Body of pancreas (tissue), 4 donors: ENCODE measurements at regions not wholly inside any gene's neighbourhood (a gene's known extent, or its start where the extent isn't known, plus 50 kb on each side); places are given as distances from the start of the nearest gene placed in this dataset.

ENCODE experiments used
- ATAC-seq: fragments of 150-250 bp; one replicate; pipeline ENCODE4 v1.9.1; 2016
- DNase-seq, 4 donors: peaks; one replicate each; pipeline ENCODE4 v3.0.0-alpha.2; 2019
- H3K27ac ChIP-seq, 4 donors: fragments of 200-600 bp; sonication (generic); 1 replicate in 3 of 4; 2 replicates in 1 of 4; pipeline versions ENCODE4 v1.5.1 to v1.6.1; 2016 to 2019; ENCODE audit warnings: mild to moderate bottlenecking in 1 of 4, mixed read lengths in 1 of 4, moderate library complexity in 1 of 4
- H3K27me3 ChIP-seq, 2 donors: fragments of 200-600 bp; sonication (generic); one replicate each; pipeline ENCODE4 v1.6.0; 2016; ENCODE audit warnings: mild to moderate bottlenecking in 1 of 2
- H3K36me3 ChIP-seq, 2 donors: fragments of 200-600 bp; sonication (generic); replicated peaks in 1 of 2; 2 replicates each; pipeline ENCODE4 v1.5.1; 2016; ENCODE audit warnings: low read depth in 2 of 2; ENCODE audit not compliant: insufficient read depth in 1 of 2
- H3K4me1 ChIP-seq: fragments of 200-600 bp; sonication (generic); one replicate; pipeline ENCODE4 v1.6.0; 2016
- H3K4me3 ChIP-seq, 2 donors: fragments of 200-600 bp; sonication (generic); 1 replicate in 1 of 2; 2 replicates in 1 of 2; pipeline ENCODE4 v1.5.1; 2016 to 2019
- H3K9me3 ChIP-seq, 3 donors: fragments of 200-600 bp; sonication (generic); 1 replicate in 2 of 3; 2 replicates in 1 of 3; pipeline ENCODE4 v1.5.1; 2016
- CTCF ChIP-seq, 7 experiments: fragments of 450-650 bp in 4 of 7; fragments of 200-600 bp in 3 of 7; sonication (generic) in 3 of 7; IDR thresholded peaks; one replicate each; pipeline ENCODE4 v1.5.1; 2016 to 2019; ENCODE audit warnings: antibody characterized with exemption in 7 of 7
- POLR2A ChIP-seq, 3 donors: fragments of 450-650 bp; IDR thresholded peaks; one replicate each; pipeline ENCODE4 v1.6.1; 2016; ENCODE audit warnings: antibody characterized with exemption in 3 of 3, mild to moderate bottlenecking in 2 of 3
- WGBS, 2 donors: methylation state at CpG; one replicate each; pipeline ENCODE4 v1.1.5; 2017; 5-methylcytosine and 5-hydroxymethylcytosine counted together
- intact Hi-C: fragments of 100-400 bp; cut with DNase I; formaldehyde crosslinking; loops from one replicate; pipeline ENCODE4 v1.15.1; 2023

GRCh38 chr12:19971361-19972280 lies 396.7 kb upstream of the PDE3A start:
- H3K9me3 ChIP-seq = no peaks in the 10 kb centered on the region
- H3K36me3 ChIP-seq = no peaks in the 10 kb centered on the region
- peak overlapping the region; percentile 57 to 86 (median 76) for H3K27ac ChIP-seq
- no peak overlapping the region for H3K4me3 ChIP-seq
- DNase-seq (peak; percentile 78 to 89 (median 80)), ATAC-seq (peak; percentile 90)
- H3K4me1 ChIP-seq = peaks cover 58% of the 10 kb centered on the region
- 12 to 16% methylated on average over 8 of the region's 8 CpGs for WGBS, 2 donors
- no peaks in the 10 kb centered on the region for H3K27me3 ChIP-seq
- intact Hi-C loops = no loop called here
- TF ChIP-seq POLR2A (IDR thresholded peaks at IDR 0.05) (peak in 2 of 3 donors; percentile 38 to 55), CTCF (IDR thresholded peaks at IDR 0.05) (peak in 5 of 7 experiments; percentile 10 to 36 (median 17))

GRCh38 chr12:19972325-19973288 lies 395.7 kb upstream of the PDE3A start:
- no peaks in the 10 kb centered on the region for H3K27me3 ChIP-seq
- no peak for DNase-seq
- WGBS, 2 donors = 59 to 73% methylated on average over 11 of the region's 11 CpGs
- no peaks in the 10 kb centered on the region for H3K9me3 ChIP-seq
- no peak overlapping the region for H3K4me3 ChIP-seq
- no peak for ATAC-seq
- H3K27ac ChIP-seq = peak overlapping the region; percentile 57 to 86 (median 76)
- TF ChIP-seq CTCF (IDR thresholded peaks at IDR 0.05) = no peak
- peaks cover 50% of the 10 kb centered on the region for H3K4me1 ChIP-seq
- H3K36me3 ChIP-seq = no peaks in the 10 kb centered on the region
- intact Hi-C loops = no loop called here

- Histone ChIP-seq H3K36me3 (no peaks in the 10 kb centered on the region), H3K27me3 (no peaks in the 10 kb centered on the region), H3K4me3 (no peak overlapping the region), H3K4me1 (peaks cover 3% of the 10 kb centered on the region), H3K27ac (no peak overlapping the region), H3K9me3 (no peaks in the 10 kb centered on the region)
- TF ChIP-seq POLR2A (IDR thresholded peaks at IDR 0.05) = no peak
- TF ChIP-seq CTCF (IDR thresholded peaks at IDR 0.05) = no peak
- intact Hi-C loops = no loop called here
- no peak for DNase-seq
- ATAC-seq = no peak
Observed at GRCh38 chr12:19978193-19978592, 390.1 kb upstream of the PDE3A start.

GRCh38 chr12:19979584-19979983 lies 388.8 kb upstream of the PDE3A start:
- Histone ChIP-seq H3K4me1 (no peaks in the 10 kb centered on the region), H3K9me3 (no peaks in the 10 kb centered on the region), H3K36me3 (no peaks in the 10 kb centered on the region), H3K27ac (no peak overlapping the region), H3K4me3 (no peak overlapping the region), H3K27me3 (no peaks in the 10 kb centered on the region)
- no peak for TF ChIP-seq POLR2A (IDR thresholded peaks at IDR 0.05)
- no peak for TF ChIP-seq CTCF (IDR thresholded peaks at IDR 0.05)
- ATAC-seq = no peak
- intact Hi-C loops = no loop called here
- 78 to 84% methylated on average over 3 of the region's 3 CpGs for WGBS, 2 donors
- DNase-seq = no peak
